GM13977 (cell line): ENCODE measurements at regions not wholly inside any gene's neighbourhood (a gene's known extent, or its start where the extent isn't known, plus 50 kb on each side); places are given as distances from the start of the nearest gene placed in this dataset.

ENCODE experiments used
- DNase-seq: peaks from one replicate; pipeline ENCODE4 v3.0.0; 2012; ENCODE audit warnings: low spot score
- in situ Hi-C: fragments of 300-500 bp; cut with MboI; formaldehyde crosslinking; loops from one replicate; pipeline ENCODE4 v1.12.0; 2022; ENCODE audit warnings: low sequenced_read_pairs, low pct_unique_long_range_greater_than_20kb, mixed read lengths, inconsistent platforms; ENCODE audit not compliant: unreplicated experiment
- TF ChIP-seq, protein P1 (sequence below): IDR thresholded peaks from 2 replicates; pipeline ENCODE4 v1.5.1; 2012; ENCODE audit warnings: mild to moderate bottlenecking, control low read depth; ENCODE audit not compliant: insufficient read depth; ENCODE audit errors: extremely low read depth, missing control alignments

DNA sequence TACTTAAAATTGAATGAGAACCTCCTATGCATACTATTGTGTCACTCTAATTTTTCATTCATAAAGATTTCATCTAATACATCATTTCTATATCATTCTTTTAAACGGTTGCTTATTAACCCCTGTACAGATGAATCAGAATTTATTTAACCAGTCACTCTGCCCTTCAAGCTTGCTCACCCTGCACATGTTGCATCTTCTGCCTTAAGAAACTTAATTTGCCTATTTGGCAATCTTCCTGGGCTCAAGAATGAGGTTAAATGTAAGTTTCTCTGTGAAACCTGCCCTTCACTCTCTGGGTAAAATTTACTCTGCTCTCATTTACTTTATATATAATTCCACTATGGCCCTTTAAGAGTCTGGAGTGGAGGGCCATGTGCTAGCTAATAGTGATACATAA, 434.7 kb upstream of the ZNF608 start:
- in situ Hi-C loops, result no loop called here
- DNase-seq, result no peak
- TF ChIP-seq, protein P1, sequence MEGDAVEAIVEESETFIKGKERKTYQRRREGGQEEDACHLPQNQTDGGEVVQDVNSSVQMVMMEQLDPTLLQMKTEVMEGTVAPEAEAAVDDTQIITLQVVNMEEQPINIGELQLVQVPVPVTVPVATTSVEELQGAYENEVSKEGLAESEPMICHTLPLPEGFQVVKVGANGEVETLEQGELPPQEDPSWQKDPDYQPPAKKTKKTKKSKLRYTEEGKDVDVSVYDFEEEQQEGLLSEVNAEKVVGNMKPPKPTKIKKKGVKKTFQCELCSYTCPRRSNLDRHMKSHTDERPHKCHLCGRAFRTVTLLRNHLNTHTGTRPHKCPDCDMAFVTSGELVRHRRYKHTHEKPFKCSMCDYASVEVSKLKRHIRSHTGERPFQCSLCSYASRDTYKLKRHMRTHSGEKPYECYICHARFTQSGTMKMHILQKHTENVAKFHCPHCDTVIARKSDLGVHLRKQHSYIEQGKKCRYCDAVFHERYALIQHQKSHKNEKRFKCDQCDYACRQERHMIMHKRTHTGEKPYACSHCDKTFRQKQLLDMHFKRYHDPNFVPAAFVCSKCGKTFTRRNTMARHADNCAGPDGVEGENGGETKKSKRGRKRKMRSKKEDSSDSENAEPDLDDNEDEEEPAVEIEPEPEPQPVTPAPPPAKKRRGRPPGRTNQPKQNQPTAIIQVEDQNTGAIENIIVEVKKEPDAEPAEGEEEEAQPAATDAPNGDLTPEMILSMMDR, result no peak

DNA sequence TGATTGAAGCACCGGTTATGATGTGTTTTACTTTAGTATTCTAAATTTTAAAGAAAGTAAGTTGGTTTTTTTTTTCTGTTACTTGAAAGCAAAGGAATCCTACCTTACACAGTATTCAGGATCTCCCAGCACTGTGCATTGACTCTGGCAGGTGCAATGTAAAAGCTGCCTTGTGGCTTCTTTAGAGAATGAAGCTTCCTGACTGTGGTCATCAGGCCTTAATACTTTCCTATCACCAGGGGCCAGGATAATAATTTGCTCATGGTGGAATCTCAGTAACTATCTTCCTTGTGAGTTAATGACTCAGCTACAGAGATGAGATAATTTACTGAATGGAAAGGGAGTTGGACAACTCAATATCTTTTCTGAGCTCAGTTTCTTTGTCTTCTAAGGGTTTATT, 435.5 kb upstream of the ZNF608 start:
- no peak for DNase-seq
- in situ Hi-C loops, result no loop called here
- TF ChIP-seq, protein P1, result no peak

DNA sequence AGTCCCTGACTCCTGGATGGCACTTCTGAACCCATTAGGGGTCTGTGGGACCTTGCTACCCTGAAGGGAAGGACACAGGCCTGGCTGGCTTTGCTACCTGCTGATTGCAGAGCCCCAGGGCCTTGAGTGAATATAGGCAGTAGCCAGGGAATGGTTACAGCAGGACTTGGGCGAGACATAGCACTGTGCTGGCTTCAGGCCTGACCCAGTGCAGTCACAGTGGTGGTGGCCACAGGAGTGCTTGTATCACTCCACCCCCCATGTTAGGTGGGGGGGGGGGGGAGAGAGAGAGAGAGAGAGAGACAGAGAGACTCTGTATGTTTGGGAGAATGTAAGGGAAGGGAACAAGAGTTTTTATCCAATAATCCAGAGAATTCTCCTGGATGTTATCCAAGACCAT, 439.3 kb upstream of the ZNF608 start:
- in situ Hi-C loops, result no loop called here
- TF ChIP-seq, protein P1, result no peak
- no peak for DNase-seq

DNA sequence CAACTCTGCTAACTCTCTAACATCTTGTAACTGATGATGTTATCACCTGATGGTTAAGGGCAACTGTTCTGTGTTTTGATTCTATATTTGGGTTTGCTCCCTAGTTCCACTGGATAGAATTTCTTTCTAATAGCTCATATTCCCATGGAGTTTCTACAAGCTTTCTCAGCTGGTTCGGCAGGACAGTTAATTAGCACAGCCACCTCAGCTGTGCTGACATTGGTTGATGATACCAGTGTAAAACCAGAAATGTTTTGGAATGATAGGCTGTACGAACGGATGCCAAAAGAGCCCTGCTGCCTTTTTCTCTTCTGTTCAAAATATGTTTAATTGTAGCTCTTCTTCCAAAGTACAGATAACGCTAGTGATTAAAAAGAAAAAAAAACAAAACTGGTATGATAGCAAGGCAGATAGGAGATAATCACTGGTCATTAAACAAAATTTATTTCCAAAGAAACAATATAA, 440.5 kb upstream of the ZNF608 start:
- no peak for DNase-seq
- in situ Hi-C loops, result no loop called here
- TF ChIP-seq, protein P1, result no peak

DNA sequence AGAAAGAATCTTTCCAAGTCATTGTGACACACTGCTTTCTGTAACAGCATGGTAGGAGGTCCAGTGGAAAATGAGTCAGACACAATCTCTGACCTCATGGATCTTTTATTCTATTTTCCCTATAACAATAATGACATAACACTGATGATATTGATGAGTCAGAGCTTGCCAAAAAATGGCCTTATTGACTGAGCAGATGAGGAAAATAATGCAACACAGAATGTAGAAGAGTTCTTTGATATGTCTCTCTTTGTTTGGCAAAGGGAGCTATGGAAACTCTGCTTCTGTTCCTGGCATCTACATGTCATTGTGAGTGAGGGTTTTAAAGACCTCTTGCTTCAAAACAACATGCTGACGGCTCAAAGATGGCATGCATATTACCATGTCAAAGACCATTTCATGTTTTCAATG, 443.1 kb upstream of the ZNF608 start:
- no peak for DNase-seq
- in situ Hi-C loops, result no loop called here
- TF ChIP-seq, protein P1, result no peak

DNA sequence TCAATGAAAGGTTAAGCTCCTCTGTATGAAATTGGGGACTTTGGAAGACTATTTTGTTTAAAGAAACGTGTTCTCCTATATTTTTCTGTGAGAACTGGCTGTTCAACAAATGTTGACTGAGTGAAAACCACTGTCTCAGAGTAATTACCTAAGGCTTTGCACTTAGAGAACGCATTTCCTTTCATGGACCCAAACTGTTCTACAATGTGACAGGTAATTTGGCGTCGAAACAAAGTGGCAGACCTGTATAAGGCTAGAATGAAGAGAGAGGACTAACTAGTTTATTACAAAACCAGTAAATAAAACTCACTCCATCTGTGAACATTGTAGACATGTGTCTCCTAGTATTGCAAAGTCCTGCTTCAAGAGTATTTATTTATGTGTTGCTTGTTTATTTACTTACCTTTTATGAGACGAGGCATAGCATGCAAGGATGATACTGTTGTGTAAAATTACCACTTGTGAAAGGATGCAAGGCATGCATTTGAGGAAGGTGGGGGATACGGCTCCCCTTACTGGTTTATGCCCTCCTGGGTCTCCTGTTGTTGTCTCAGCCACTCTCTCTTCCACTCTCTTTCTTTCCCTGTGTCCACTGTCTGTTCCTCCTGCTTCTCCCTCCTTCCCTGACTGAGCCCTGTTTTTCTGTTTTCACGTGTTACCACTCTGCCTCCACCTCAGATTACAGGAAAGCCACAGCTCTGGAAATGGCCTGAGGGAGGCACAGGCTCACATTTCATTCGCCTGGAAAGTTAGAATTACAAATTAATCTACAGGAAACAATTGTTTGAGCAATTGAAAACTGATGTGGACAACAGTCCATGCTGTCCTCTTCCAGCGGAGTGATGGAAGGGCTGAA, 444.0 kb upstream of the ZNF608 start:
- no peak for DNase-seq
- in situ Hi-C loops, result no loop called here
- TF ChIP-seq, protein P1, result no peak

DNA sequence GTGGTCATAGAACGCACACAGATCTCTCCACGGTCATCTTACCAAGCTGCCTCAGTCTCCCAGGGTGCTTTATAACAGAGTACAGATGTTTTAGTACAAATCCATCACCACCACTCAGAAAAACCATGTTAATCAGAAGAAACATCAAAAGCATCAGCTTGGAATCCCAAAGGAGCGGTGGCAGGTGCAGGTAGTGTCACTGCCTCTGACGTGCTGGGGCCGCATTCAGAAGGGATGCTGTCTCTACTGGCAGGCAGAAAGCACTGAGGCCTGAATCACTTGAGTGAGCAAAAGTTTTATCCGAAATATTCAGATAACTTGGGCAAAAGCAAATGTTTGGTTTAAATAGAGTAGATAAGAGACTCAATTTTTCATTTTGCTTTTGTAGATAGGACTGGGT, 448.4 kb upstream of the ZNF608 start:
- TF ChIP-seq, protein P1, result no peak
- no peak for DNase-seq
- in situ Hi-C loops, result no loop called here
